A673 (cell line): ENCODE measurements at regions not wholly inside any gene's neighbourhood (a gene's known extent, or its start where the extent isn't known, plus 50 kb on each side); places are given as distances from the start of the nearest gene placed in this dataset.

ENCODE experiments used
- BruUV-seq: library from RNA; stranded (reverse); fragments of 400-500 nt; replicated peaks from 2 replicates; lab custom pipeline; 2021; lab: Mats Ljungman, UMichigan
- CTCF ChIA-PET: fragments of 300-600 bp; sonication (Branson Sonifier 250); formaldehyde crosslinking; loops from one replicate; lab custom pipeline; 2022; ENCODE audit warnings: antibody characterized with exemption; lab: Charles Lee
- POLR2A ChIA-PET: fragments of 300-600 bp; sonication (Branson Sonifier 250); formaldehyde crosslinking; loops from one replicate; lab custom pipeline; 2022; ENCODE audit warnings: antibody characterized with exemption; ENCODE audit not compliant: low non-redundant PET; lab: Charles Lee
- DNase-seq: peaks from one replicate; pipeline ENCODE4 v3.0.0-alpha.2; 2015; ENCODE audit warnings: low spot score
- H3K27ac ChIP-seq: fragments of 200-600 bp; sonication (generic); 2 replicates; pipeline ENCODE4 v1.5.1; 2016; ENCODE audit warnings: mixed run types, low read depth, mild to moderate bottlenecking, mixed read lengths, antibody characterized with exemption, low read length; ENCODE audit not compliant: poor library complexity, severe bottlenecking
- H3K27me3 ChIP-seq: fragments of 200-600 bp; sonication (generic); replicated peaks from 2 replicates; pipeline ENCODE4 v1.6.1; 2017; ENCODE audit warnings: mixed run types, low read depth, mild to moderate bottlenecking, mixed read lengths, antibody characterized with exemption, low read length; ENCODE audit not compliant: insufficient read depth, poor library complexity
- H3K36me3 ChIP-seq: fragments of 200-600 bp; sonication (generic); 2 replicates; pipeline ENCODE4 v1.6.1; 2016; ENCODE audit warnings: mixed run types, mild to moderate bottlenecking, mixed read lengths, antibody characterized with exemption, low read length; ENCODE audit not compliant: insufficient read depth, poor library complexity, severe bottlenecking
- H3K4me1 ChIP-seq: fragments of 200-600 bp; sonication (generic); 2 replicates; pipeline ENCODE4 v1.6.1; 2017; ENCODE audit warnings: mixed run types, mild to moderate bottlenecking, mixed read lengths, antibody characterized with exemption, low read length; ENCODE audit not compliant: insufficient read depth, poor library complexity, severe bottlenecking
- H3K4me3 ChIP-seq: fragments of 200-600 bp; sonication (generic); 2 replicates; pipeline ENCODE4 v1.5.1; 2016; ENCODE audit warnings: low read depth, mixed run types, mild to moderate bottlenecking, mixed read lengths, low read length; ENCODE audit not compliant: poor library complexity, severe bottlenecking
- H3K9me3 ChIP-seq: fragments of 200-600 bp; sonication (generic); 2 replicates; pipeline ENCODE4 v1.6.1; 2016; ENCODE audit warnings: mixed run types, low read depth, mild to moderate bottlenecking, mixed read lengths, antibody characterized with exemption, low read length; ENCODE audit not compliant: poor library complexity, severe bottlenecking
- EZH2 ChIP-seq: fragments of 200-600 bp; sonication (generic); IDR thresholded peaks from 2 replicates; pipeline ENCODE4 v1.6.1; 2017; ENCODE audit warnings: borderline replicate concordance, low read depth, mild to moderate bottlenecking, mixed read lengths, antibody characterized with exemption, low read length; ENCODE audit not compliant: poor library complexity, severe bottlenecking
- intact Hi-C: fragments of 100-400 bp; cut with micrococcal nuclease; formaldehyde crosslinking; loops from one replicate; pipeline ENCODE4 v1.10.0; 2022; ENCODE audit not compliant: unreplicated experiment
- TF ChIP-seq, protein P1 (sequence below): fragments of 300-800, 200-600 bp; sonication (generic); conservative IDR thresholded peaks from 2 replicates; pipeline ENCODE4 v1.5.1; 2017; ENCODE audit warnings: low read depth, mild to moderate bottlenecking, antibody characterized with exemption, low read length, moderate library complexity, mixed read lengths

DNA sequence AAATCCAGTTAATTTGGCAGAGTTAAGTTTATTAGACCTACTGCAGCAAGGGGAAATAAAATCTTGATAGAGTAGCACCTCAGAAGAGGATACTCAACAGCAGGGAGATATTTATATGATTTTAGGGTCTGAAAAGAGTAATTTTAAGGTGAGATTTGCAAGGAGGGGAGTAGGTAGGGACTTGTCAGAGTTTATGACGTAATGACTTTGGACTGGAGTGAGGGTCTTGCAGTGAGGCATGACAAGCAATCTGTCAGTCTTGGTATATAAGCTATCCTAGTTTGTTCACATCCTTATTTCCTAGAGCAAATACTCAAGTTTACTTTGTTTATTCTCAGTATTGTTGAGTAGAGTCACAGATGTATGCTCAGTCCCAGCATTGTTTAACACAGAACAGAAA is 722.6 kb downstream of the TLE4 start:
- no peak overlapping the region for H3K27ac ChIP-seq
- H3K36me3 ChIP-seq: no peaks in the 10 kb centered on the region
- no peak overlapping the region for H3K4me3 ChIP-seq
- CTCF ChIA-PET: no interaction called here
- intact Hi-C loops: no loop called here
- BruUV-seq: no TSS peak
- no peaks in the 10 kb centered on the region for H3K9me3 ChIP-seq
- POLR2A ChIA-PET: no interaction called here
- no peaks in the 10 kb centered on the region for H3K27me3 ChIP-seq
- TF ChIP-seq EZH2: no peak
- TF ChIP-seq, protein P1, sequence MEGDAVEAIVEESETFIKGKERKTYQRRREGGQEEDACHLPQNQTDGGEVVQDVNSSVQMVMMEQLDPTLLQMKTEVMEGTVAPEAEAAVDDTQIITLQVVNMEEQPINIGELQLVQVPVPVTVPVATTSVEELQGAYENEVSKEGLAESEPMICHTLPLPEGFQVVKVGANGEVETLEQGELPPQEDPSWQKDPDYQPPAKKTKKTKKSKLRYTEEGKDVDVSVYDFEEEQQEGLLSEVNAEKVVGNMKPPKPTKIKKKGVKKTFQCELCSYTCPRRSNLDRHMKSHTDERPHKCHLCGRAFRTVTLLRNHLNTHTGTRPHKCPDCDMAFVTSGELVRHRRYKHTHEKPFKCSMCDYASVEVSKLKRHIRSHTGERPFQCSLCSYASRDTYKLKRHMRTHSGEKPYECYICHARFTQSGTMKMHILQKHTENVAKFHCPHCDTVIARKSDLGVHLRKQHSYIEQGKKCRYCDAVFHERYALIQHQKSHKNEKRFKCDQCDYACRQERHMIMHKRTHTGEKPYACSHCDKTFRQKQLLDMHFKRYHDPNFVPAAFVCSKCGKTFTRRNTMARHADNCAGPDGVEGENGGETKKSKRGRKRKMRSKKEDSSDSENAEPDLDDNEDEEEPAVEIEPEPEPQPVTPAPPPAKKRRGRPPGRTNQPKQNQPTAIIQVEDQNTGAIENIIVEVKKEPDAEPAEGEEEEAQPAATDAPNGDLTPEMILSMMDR: no peak
- H3K4me1 ChIP-seq: no peaks in the 10 kb centered on the region
- no peak for DNase-seq

DNA sequence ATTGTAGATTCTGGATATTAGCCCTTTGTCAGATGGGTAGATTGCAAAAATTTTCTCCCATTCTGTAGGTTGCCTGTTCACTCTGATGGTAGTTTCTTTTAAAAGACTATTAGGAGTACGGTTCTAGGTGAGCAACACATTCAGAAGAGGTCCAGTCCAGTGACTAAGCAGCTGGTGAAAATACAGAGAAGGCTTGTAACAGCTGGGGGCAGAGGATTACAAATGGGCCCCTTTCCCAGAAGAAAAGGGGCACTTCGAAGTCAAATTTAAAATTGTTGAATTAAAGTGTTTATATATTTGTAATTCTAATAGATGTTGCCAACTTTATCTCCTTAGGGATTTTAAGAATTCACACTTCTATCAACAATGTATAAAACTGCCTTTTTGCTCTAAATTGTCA is 720.5 kb downstream of the TLE4 start:
- BruUV-seq: no TSS peak
- POLR2A ChIA-PET: interaction anchor here (0.7 kb wide), 1 partner anchor 192 kb away, joined by 4 read pairs; no protein-coding TSS in a partner anchor
- Histone ChIP-seq H3K27me3 (no peaks in the 10 kb centered on the region), H3K9me3 (no peaks in the 10 kb centered on the region), H3K4me3 (no peak overlapping the region), H3K4me1 (no peaks in the 10 kb centered on the region), H3K27ac (no peak overlapping the region), H3K36me3 (no peaks in the 10 kb centered on the region)
- intact Hi-C loops: no loop called here
- CTCF ChIA-PET: no interaction called here
- TF ChIP-seq, protein P1: no peak
- TF ChIP-seq EZH2: no peak
- DNase-seq: no peak

DNA sequence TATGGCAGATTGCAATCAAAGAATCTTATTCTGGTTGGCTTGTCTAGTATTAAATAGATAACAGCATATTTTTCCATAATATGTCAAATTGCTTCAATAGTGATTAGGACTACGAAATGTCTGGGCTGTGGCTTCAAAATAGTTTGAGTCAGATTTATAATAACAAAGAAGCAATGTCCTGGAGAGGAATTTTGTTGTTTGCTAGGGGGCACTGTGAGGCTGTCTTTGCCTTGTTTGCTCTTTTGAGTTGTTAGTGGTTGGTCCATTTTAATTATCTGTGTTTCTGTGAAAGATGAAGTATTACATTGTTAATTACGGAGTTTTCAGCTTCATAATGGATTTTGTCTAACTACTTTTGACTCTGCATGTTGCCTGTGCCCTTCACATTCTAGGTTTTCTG is 713.6 kb downstream of the TLE4 start:
- intact Hi-C loops: loop anchor here (1.0 kb wide), 1 partner anchor 163 kb away; no protein-coding TSS in a partner anchor
- POLR2A ChIA-PET: no interaction called here
- Histone ChIP-seq H3K4me1 (no peaks in the 10 kb centered on the region), H3K36me3 (no peaks in the 10 kb centered on the region), H3K9me3 (no peaks in the 10 kb centered on the region), H3K27me3 (no peaks in the 10 kb centered on the region), H3K27ac (no peak overlapping the region), H3K4me3 (no peak overlapping the region)
- CTCF ChIA-PET: no interaction called here
- peak; percentile 17 for DNase-seq
- TF ChIP-seq, protein P1: peak; percentile 54
- TF ChIP-seq EZH2: no peak
- BruUV-seq: no TSS peak
